Testis (tissue), 2 donors: ENCODE measurements at regions not wholly inside any gene's neighbourhood (a gene's known extent, or its start where the extent isn't known, plus 50 kb on each side); places are given as distances from the start of the nearest gene placed in this dataset.

Experiments used
- DNase-seq: peaks from one replicate; pipeline ENCODE4 v3.0.0-alpha.2; 2019
- H3K27ac ChIP-seq, 2 donors: fragments of 200-600 bp; sonication (generic); one replicate each; pipeline ENCODE4 v1.5.1; 2019
- H3K27me3 ChIP-seq: fragments of 200-600 bp; sonication (generic); one replicate; pipeline ENCODE4 v1.5.1; 2019
- H3K36me3 ChIP-seq: fragments of 200-600 bp; sonication (generic); one replicate; pipeline ENCODE4 v1.5.1; 2017; ENCODE audit warnings: low read depth; ENCODE audit errors: missing control alignments
- H3K4me1 ChIP-seq: fragments of 200-600 bp; sonication (generic); one replicate; pipeline ENCODE4 v1.5.1; 2019
- H3K4me3 ChIP-seq, 2 donors: fragments of 200-600 bp; sonication (generic); one replicate each; pipeline ENCODE4 v1.5.1; 2017 to 2019
- H3K9me3 ChIP-seq: fragments of 200-600 bp; sonication (generic); one replicate; pipeline ENCODE4 v1.5.1; 2017
- CTCF ChIP-seq, 3 experiments: fragments of 450-650 bp in 2 of 3; fragments of 200-600 bp in 1 of 3; sonication (generic) in 1 of 3; IDR thresholded peaks; one replicate each; pipeline ENCODE4 v1.5.1; 2016 to 2019; ENCODE audit warnings: antibody characterized with exemption in 3 of 3, mild to moderate bottlenecking in 2 of 3, moderate library complexity in 1 of 3
- POLR2A ChIP-seq: fragments of 450-650 bp; IDR thresholded peaks from one replicate; pipeline ENCODE4 v1.6.1; 2017; ENCODE audit warnings: antibody characterized with exemption, mild to moderate bottlenecking, moderate library complexity
- WGBS, 2 donors: methylation state at CpG; one replicate each; pipeline ENCODE4 v1.1.5; 2018; 5-methylcytosine and 5-hydroxymethylcytosine counted together
- intact Hi-C: fragments of 100-400 bp; cut with DNase I; formaldehyde crosslinking; loops from one replicate; pipeline ENCODE4 v1.15.1; 2023; ENCODE audit warnings: low total_unique reads

GRCh38 chr5:92560698-92561401 is 1020.2 kb downstream of the NR2F1-AS1 start:
- no peak overlapping the region for H3K27ac ChIP-seq
- no peaks in the 10 kb centered on the region for H3K27me3 ChIP-seq
- no peak for TF ChIP-seq CTCF (IDR thresholded peaks at IDR 0.05)
- no peak for TF ChIP-seq POLR2A
- intact Hi-C loops, result no loop called here
- no peak for DNase-seq
- 60 to 64% methylated on average over 4 of the region's 4 CpGs for WGBS, 2 donors
- no peaks in the 10 kb centered on the region for H3K36me3 ChIP-seq
- peaks cover 3% of the 10 kb centered on the region for H3K4me1 ChIP-seq
- no peaks in the 10 kb centered on the region for H3K9me3 ChIP-seq
- no peak overlapping the region for H3K4me3 ChIP-seq

GRCh38 chr5:92559781-92560180 is 1021.2 kb downstream of the NR2F1-AS1 start:
- Histone ChIP-seq H3K27me3 (no peaks in the 10 kb centered on the region), H3K4me3 (no peak overlapping the region), H3K36me3 (no peaks in the 10 kb centered on the region), H3K4me1 (no peaks in the 10 kb centered on the region), H3K9me3 (no peaks in the 10 kb centered on the region), H3K27ac (no peak overlapping the region)
- no peak for TF ChIP-seq POLR2A
- no peak for TF ChIP-seq CTCF (IDR thresholded peaks at IDR 0.05)
- no peak for DNase-seq
- intact Hi-C loops, result no loop called here
- WGBS, 2 donors, result 38 to 48% methylated on average over 3 of the region's 3 CpGs

DNA sequence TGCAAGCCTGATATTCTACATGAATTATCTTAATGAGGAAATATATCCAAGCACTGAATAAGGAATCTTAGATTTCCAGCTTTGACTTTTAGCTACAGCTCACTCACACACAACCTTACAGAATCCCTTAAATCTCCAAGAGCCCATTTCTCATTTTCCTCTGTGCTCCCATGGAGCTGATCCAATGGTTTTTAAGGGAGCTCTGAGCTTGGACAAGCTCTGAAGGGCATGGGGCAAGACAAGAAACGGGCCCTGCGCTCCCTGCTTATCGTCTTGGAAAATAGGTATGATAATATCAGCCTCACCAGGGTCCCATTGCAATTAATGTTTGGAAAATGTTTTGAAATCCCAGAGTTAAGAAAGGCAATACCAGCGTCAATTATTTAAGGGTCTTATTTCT is 1021.7 kb downstream of the NR2F1-AS1 start:
- Histone ChIP-seq H3K27me3 (no peaks in the 10 kb centered on the region), H3K36me3 (no peaks in the 10 kb centered on the region), H3K27ac (no peak overlapping the region), H3K4me3 (no peak overlapping the region), H3K4me1 (no peaks in the 10 kb centered on the region), H3K9me3 (no peaks in the 10 kb centered on the region)
- no peak for DNase-seq
- WGBS, 2 donors, result 47 to 64% methylated on average over 4 of the region's 4 CpGs
- intact Hi-C loops, result no loop called here
- TF ChIP-seq CTCF (IDR thresholded peaks at IDR 0.05) (no peak), POLR2A (no peak)

- H3K9me3 ChIP-seq, result no peaks in the 10 kb centered on the region
- no peaks in the 10 kb centered on the region for H3K27me3 ChIP-seq
- 98 to 100% methylated on average over 1 of the region's 1 CpG for WGBS, 2 donors
- TF ChIP-seq CTCF (IDR thresholded peaks at IDR 0.05) (no peak), POLR2A (no peak)
- H3K4me3 ChIP-seq, result no peak overlapping the region
- H3K4me1 ChIP-seq, result peaks cover 10% of the 10 kb centered on the region
- H3K36me3 ChIP-seq, result no peaks in the 10 kb centered on the region
- DNase-seq, result no peak
- intact Hi-C loops, result no loop called here
- no peak overlapping the region for H3K27ac ChIP-seq
Measured at GRCh38 chr5:92556747-92557146, 1024.3 kb downstream of the NR2F1-AS1 start.

GRCh38 chr5:92554447-92555085 is 1026.5 kb downstream of the NR2F1-AS1 start:
- no peak for DNase-seq
- no peak for TF ChIP-seq POLR2A
- no peak for TF ChIP-seq CTCF (IDR thresholded peaks at IDR 0.05)
- no peaks in the 10 kb centered on the region for H3K27me3 ChIP-seq
- intact Hi-C loops, result no loop called here
- H3K9me3 ChIP-seq, result no peaks in the 10 kb centered on the region
- 60 to 76% methylated on average over 1 of the region's 1 CpG for WGBS, 2 donors
- no peak overlapping the region for H3K4me3 ChIP-seq
- H3K36me3 ChIP-seq, result no peaks in the 10 kb centered on the region
- no peak overlapping the region for H3K27ac ChIP-seq
- peaks cover 10% of the 10 kb centered on the region for H3K4me1 ChIP-seq
